ENCODE measurements at regions not wholly inside any gene's neighbourhood (a gene's known extent, or its start where the extent isn't known, plus 50 kb on each side); places are given as distances from the start of the nearest gene placed in this dataset.

DNA sequence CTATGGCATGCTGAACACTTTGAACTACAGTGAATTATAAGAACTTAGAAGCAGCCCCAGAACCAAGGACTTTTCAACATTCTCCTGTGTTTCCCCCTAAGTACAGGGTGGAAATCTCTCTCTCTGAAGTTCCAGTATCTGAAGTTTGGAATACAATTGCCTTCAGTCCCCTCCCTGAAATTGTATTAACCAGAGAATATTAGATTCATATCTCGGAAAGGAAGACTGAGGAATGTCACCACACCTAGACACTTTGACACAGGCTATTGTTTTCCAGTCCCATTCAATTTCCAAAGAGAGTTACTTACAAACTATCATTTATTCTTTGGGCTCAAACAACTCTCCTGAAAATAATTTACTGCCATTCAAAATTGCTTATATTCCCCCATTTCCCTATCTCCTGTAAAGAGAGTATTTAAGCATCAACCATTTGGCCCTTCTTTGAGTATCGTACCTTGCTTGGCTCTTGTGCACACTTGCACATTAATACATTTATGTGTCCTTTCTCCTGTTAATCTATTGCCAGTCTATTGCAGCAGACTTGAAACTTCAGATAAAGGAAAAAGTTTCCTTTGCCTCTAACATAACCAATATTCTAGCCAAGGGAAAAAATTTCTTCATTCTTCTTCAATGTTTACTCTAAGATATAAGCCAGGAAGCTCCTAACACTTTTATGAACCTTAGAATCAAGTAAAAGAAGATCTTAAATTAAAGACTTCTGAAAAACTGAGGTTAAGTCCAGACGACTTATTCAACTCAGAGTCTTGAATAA is 402.4 kb upstream of the DDI1 start:
- no peaks in the 10 kb centered on the region for H3K4me1 ChIP-seq
- no peak overlapping the region for H3K4me3 ChIP-seq (ENCODE audit: low read depth, low read length)
- TF ChIP-seq, protein P1, sequence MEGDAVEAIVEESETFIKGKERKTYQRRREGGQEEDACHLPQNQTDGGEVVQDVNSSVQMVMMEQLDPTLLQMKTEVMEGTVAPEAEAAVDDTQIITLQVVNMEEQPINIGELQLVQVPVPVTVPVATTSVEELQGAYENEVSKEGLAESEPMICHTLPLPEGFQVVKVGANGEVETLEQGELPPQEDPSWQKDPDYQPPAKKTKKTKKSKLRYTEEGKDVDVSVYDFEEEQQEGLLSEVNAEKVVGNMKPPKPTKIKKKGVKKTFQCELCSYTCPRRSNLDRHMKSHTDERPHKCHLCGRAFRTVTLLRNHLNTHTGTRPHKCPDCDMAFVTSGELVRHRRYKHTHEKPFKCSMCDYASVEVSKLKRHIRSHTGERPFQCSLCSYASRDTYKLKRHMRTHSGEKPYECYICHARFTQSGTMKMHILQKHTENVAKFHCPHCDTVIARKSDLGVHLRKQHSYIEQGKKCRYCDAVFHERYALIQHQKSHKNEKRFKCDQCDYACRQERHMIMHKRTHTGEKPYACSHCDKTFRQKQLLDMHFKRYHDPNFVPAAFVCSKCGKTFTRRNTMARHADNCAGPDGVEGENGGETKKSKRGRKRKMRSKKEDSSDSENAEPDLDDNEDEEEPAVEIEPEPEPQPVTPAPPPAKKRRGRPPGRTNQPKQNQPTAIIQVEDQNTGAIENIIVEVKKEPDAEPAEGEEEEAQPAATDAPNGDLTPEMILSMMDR (IDR thresholded peaks at IDR 0.05; ENCODE audit: low read depth, low read length): no peak
- H3K9me3 ChIP-seq: no peaks in the 10 kb centered on the region
- H3K36me3 ChIP-seq: no peaks in the 10 kb centered on the region
- DNase-seq: no peak
- no peaks in the 10 kb centered on the region for H3K27me3 ChIP-seq

DNA sequence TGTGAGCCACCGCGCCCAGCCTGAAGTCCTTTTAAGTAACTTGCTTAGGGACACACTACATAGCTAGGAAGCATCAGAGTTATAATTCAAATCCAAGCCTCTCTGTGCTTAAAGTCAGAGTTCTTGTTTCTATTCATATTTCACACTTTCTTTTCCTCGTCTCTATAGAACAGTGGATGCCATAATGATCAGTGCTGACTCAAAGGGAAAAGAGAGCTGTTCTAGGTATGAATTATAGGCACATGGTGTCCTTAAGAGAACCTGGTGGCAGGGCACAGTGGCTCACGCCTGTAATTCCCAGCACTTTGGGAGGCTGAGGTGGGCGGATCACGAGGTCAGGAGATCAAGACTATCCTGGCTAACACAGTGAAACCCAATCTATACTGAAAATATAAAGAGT is 400.2 kb upstream of the DDI1 start:
- Histone ChIP-seq H3K4me1 (no peaks in the 10 kb centered on the region), H3K4me3 (ENCODE audit: low read depth, low read length) (no peak overlapping the region), H3K27me3 (no peaks in the 10 kb centered on the region), H3K36me3 (no peaks in the 10 kb centered on the region), H3K9me3 (no peaks in the 10 kb centered on the region)
- TF ChIP-seq, protein P1 (IDR thresholded peaks at IDR 0.05; ENCODE audit: low read depth, low read length): no peak
- no peak for DNase-seq

DNA sequence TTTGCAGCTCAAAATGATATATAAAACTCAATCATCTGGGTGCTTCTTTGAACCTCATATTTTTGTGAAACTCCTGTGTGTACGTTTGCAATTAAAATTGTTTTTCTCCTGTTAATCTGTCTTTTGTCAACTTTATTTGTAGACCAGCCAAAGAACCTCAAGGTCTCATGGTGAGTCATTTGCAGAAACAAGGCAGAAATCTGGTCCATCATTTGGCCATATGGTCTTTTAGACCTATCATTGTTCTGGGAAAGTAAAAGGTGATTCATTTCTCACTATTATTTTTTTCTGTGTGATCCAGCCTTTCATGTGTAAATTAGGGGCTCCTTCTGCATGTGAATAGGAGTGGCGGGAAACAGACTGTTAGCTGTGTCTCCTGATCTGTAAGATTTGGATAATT is 399.1 kb upstream of the DDI1 start:
- H3K4me1 ChIP-seq: no peaks in the 10 kb centered on the region
- H3K27me3 ChIP-seq: no peaks in the 10 kb centered on the region
- no peak overlapping the region for H3K4me3 ChIP-seq (ENCODE audit: low read depth, low read length)
- TF ChIP-seq, protein P1 (IDR thresholded peaks at IDR 0.05; ENCODE audit: low read depth, low read length): no peak
- H3K9me3 ChIP-seq: no peaks in the 10 kb centered on the region
- no peaks in the 10 kb centered on the region for H3K36me3 ChIP-seq
- DNase-seq: no peak

DNA sequence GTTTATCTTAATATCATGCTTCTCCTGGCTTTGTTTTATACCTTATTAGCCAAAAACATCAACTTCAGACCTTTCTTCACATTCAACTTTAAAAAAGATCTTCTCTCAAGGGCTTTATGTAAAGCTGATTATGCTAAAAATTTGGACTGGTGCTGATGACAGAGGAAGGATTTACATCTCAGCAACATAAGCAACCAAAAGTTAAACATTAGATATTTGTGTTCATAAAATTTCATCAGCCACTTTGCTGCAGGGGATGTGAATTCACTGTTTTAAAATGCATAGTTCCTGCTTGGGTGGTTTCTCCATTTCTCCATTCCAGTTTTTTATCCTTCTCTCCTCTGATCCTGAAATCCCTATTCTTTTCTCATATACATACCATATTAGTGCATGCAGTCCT is 398.6 kb upstream of the DDI1 start:
- Histone ChIP-seq H3K36me3 (no peaks in the 10 kb centered on the region), H3K4me1 (no peaks in the 10 kb centered on the region), H3K9me3 (no peaks in the 10 kb centered on the region), H3K27me3 (no peaks in the 10 kb centered on the region), H3K4me3 (ENCODE audit: low read depth, low read length) (no peak overlapping the region)
- TF ChIP-seq, protein P1 (IDR thresholded peaks at IDR 0.05; ENCODE audit: low read depth, low read length): no peak
- DNase-seq: no peak

DNA sequence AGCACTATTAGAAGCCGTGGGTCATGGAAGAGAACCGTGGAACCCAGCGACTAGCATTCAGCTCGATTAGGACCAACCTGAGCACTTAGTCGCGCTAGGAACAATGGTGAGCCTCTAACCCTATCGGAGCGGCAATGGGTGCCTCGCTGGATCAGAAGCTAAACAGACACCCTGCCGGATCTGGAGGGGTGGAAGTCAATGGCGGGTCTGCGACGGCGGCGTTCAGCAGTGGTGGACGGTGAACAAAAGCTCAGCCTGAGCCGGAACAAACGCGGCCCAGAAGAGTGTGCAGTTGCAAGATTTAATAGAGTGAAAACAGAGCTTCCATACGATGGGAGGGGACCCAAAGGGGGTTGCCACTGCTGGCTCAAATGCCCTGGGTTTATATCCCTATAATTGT is 391.8 kb upstream of the DDI1 start:
- TF ChIP-seq, protein P1 (IDR thresholded peaks at IDR 0.05; ENCODE audit: low read depth, low read length): no peak
- H3K27me3 ChIP-seq: no peaks in the 10 kb centered on the region
- no peaks in the 10 kb centered on the region; the same call in 1 of the 2 replicates for H3K4me1 ChIP-seq
- H3K4me3 ChIP-seq (ENCODE audit: low read depth, low read length): no peak overlapping the region
- DNase-seq: no peak
- H3K36me3 ChIP-seq: no peaks in the 10 kb centered on the region
- no peaks in the 10 kb centered on the region for H3K9me3 ChIP-seq

DNA sequence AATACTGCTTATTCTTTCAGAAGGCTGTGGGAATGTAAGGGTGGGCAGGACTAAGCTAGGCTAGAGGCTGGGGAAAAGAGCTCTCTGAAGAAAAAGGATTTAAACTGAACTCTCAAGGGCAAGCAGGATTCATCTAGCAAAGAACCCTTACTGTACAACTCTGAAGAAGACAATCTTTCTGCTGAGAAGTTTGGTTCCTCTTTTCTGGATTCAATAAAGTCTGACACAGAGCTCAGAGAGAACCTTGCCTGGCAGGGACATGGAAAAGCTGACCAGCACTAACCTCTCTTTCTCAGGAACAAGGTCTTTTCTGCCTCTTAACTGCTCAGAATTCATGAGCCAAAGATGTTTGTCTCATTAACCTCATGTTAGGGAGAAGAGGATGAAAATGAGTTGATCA is 388.4 kb upstream of the DDI1 start:
- DNase-seq: no peak

More for the DNA sequence above, 388.4 kb upstream of the DDI1 start:
- Histone ChIP-seq H3K27me3 (no peaks in the 10 kb centered on the region), H3K4me3 (ENCODE audit: low read depth, low read length) (no peak overlapping the region), H3K4me1 (no peaks in the 10 kb centered on the region; the same call in 1 of the 2 replicates), H3K9me3 (no peaks in the 10 kb centered on the region), H3K36me3 (no peaks in the 10 kb centered on the region)
- TF ChIP-seq, protein P1 (IDR thresholded peaks at IDR 0.05; ENCODE audit: low read depth, low read length): no peak

All from BE2C (cell line).